ENCODE measurements at regions not wholly inside any gene's neighbourhood (a gene's known extent, or its start where the extent isn't known, plus 50 kb on each side); places are given as distances from the start of the nearest gene placed in this dataset.

DNA sequence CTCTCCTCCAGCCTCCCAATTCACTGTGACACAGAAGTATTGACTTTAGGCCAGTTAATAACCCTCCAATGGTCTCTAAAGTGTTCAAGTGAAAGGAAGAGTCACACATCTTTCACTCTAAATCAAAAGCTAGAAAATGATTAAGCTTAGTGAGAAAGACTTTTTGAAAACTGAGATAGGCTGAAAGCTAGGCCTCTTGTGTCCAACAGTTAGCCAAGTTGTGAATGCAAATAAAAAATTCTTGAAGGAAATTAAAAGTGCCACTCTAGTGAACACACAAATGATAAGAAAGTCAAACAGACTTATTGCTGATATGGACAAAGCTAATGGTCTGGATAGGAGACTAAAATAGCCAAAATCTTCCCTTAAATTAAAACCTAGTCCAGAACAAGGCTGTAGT is 687.2 kb downstream of the TRIML1 start:
- DNase-seq (ENCODE audit: low read depth): no peak

DNA sequence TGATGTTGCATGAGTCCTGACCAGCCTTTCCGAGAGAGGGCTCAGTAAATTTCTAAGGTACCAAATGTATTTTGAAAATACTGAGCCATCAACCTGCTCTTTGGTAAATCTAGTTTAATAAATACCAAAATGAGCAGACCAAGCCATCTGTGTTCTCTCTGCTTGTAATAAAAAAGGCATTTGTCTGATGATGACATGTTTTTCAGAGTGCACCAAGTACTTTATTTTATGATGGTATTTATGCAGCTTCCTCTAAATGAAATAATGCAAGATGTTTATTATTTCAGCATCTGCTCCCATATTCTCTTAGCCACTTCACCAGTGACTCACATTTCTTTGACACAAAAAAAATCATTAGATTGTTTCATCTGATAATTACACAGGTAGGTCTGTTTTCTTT is 700.5 kb downstream of the TRIML1 start:
- DNase-seq (ENCODE audit: low read depth): no peak

- no peak for DNase-seq (ENCODE audit: low read depth)
These were observed 702.3 kb downstream of the TRIML1 start for GRCh38 chr4:188841523-188841922.

- DNase-seq (ENCODE audit: low read depth): no peak
These were observed 715.2 kb downstream of the TRIML1 start for GRCh38 chr4:188854436-188854835.

DNA sequence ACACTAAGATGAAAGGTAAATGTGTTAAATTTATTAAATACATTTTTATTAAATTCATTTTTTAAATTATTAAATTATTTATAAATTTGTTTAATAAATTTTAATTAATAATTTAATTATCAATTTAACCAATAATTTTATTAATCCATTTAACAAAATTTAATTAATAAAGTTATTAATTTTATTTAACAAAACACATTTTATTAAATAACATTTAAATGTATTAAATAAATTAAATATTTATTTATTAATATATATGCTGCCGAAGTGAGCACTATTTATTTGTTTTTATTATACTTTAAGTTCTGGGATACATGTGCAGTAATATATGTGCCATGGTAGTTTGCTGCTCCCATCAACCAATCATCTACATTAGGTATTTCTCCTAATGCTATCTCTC is 719.5 kb downstream of the TRIML1 start:
- no peak for DNase-seq (ENCODE audit: low read depth)

DNA sequence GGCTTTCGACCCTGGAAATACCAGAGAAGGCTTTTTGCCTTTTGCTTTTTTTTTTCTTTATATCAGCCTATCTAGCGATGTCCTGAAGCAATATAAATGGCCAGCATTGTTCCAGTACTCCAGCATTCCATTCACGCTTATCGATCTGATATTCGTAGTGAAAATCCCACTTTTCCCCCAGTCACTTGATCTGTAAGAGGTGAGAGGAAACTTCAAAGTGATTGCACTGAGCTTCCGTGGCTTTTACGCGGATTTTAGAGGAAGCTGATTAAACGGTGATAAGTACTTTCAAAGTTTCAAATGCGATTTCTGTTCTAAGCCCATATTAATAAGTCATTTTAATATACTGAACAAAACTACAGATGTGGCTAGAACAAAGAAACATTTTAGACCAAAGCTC is 725.5 kb downstream of the TRIML1 start:
- no peak for DNase-seq (ENCODE audit: low read depth)

GRCh38 chr4:188867796-188868195 is 728.6 kb downstream of the TRIML1 start:
- no peak for DNase-seq (ENCODE audit: low read depth)

- no peak for DNase-seq (ENCODE audit: low read depth)
These were observed 730.3 kb downstream of the TRIML1 start for GRCh38 chr4:188869581-188869980.

GRCh38 chr4:188872809-188873208 is 733.6 kb downstream of the TRIML1 start:
- DNase-seq (ENCODE audit: low read depth): no peak

GRCh38 chr4:188876881-188877280 is 737.6 kb downstream of the TRIML1 start:
- DNase-seq (ENCODE audit: low read depth): no peak

GRCh38 chr4:188879598-188879997 is 740.4 kb downstream of the TRIML1 start:
- no peak for DNase-seq (ENCODE audit: low read depth)

- DNase-seq (ENCODE audit: low read depth): no peak
These were observed 748.7 kb downstream of the TRIML1 start for GRCh38 chr4:188887905-188888304.

DNA sequence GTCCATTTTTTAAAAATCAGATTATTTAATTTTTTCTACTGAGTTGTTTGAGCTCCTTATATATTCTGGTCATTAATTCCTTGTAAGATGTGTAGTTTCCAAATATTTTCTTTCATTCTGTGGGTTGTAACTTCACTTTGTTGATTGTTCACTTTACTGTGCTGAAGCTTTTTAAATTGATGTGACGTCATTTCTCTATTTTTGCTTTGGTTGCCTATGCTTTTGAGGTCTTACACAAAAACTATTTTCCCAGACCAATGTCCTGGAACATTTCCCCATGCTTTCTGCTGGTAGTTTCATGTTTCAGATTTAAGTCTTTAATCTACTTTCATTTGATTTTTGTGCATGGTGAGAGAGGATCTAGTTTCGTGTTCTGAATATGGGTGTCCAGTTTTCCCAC is 753.6 kb downstream of the TRIML1 start:
- no peak for DNase-seq (ENCODE audit: low read depth)

GRCh38 chr4:188903986-188904385 is 764.7 kb downstream of the TRIML1 start:
- no peak for DNase-seq (ENCODE audit: low read depth)

DNA sequence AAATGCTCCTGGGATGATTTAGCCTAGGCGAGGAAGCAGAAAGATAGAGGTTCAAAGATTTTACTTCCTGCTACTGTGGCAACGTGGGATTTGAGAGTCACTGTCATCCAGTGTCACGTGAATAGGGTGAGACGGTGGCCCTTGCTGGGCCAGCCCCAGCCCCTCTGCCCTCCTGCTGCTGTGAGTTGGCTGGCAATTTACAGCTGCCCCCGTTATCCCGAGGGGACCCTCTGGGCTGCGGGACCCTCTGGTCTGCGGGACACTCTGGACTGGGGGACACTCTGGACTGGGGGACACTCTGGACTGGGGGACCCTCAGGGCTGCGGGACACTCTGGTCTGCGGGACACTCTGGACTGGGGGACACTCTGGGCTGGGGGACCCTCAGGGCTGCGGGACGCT is 765.4 kb downstream of the TRIML1 start:
- DNase-seq (ENCODE audit: low read depth): no peak

DNA sequence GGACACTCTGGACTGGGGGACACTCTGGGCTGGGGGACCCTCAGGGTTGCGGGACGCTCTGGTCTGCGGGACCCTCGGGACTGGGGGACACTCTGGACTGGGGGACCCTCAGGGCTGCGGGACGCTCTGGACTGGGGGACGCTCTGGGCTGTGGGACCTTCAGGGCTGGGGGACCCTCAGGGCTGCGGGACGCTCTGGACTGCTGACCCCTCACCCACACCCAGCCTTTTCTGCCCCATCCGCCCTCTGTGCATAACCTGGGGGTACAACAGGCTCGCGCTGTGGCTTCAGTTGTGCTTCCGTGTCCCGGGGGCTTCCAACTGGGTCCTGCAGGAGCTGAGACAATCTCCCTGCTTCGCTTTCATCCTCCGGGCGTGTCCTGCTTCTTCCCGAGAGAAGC is 766.0 kb downstream of the TRIML1 start:
- no peak for DNase-seq (ENCODE audit: low read depth)

DNA sequence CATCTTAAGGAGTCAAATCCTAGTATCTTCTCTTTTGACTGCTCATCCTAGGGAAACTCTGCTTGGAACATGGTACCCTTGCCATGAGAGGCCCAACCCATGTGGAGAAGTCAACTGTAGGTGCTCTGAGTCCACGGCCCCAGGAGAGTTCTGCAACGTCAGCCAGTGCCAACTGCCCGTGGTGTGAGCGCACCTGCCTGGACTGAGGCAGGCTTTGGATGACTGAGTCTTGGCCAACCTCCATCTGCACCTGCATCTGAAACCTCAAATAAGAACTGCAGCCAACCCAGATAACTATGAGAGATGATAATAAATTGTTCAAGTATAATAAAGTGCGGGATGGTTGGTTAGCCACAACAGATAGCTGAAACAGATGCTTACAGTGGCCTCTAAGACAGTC is 772.0 kb downstream of the TRIML1 start:
- DNase-seq (ENCODE audit: low read depth): no peak

GRCh38 chr4:188911707-188912106 is 772.5 kb downstream of the TRIML1 start:
- DNase-seq (ENCODE audit: low read depth): no peak

DNA sequence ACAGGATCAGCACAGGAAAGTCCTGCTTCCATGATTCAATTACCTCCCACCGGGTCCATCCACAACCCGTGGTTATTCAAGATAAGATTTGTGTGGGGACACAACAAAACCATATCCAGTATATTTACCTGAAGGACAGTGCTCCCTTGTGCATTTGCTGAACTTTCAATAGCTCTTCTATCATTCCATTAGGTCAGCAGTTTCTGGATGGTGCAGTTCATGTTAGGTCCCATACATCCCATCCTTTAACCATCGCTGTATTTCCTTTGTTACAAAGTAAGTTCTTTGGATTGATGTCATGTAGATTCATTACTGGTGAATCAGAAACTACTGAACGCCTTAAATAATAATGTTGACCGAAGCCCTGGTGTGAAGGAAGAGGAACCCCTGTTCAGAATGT is 775.9 kb downstream of the TRIML1 start:
- no peak for DNase-seq (ENCODE audit: low read depth)

GRCh38 chr4:188918787-188919186 is 779.5 kb downstream of the TRIML1 start:
- DNase-seq (ENCODE audit: low read depth): no peak

- DNase-seq (ENCODE audit: low read depth): no peak
These were observed 791.6 kb downstream of the TRIML1 start for GRCh38 chr4:188930822-188931221.

DNA sequence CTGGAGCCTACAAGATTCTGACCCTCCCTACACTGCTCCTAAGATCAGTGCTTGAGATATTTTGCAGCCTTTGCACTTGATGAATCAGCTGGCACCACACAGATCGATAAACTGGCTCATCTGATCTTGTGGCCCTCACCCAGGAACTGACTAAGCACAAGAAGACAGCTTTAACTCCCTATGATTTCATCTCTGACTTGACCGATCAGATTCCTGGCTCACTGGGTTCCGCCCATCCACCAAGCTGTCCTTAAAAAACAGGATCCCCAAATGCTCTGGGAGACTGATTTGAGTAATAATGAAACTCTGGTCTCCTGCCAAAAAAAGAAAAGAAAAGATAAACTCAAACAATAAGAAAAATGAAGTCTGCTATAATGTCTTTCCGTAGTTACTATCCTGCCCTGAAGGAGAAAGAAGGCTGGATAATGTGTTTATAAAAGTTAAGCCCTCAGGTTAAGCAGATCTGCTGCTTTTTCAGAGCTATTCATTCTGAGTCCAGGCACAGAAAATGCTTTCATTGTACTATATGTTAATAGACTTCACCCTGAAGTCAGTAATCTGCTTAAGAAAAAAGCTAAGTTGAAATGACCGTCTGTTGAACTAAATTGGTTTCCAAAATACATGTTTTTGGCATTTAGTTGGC is 795.2 kb downstream of the TRIML1 start:
- no peak for DNase-seq (ENCODE audit: low read depth)

- DNase-seq (ENCODE audit: low read depth): no peak
These were observed 802.4 kb downstream of the TRIML1 start for GRCh38 chr4:188941524-188942119.

DNA sequence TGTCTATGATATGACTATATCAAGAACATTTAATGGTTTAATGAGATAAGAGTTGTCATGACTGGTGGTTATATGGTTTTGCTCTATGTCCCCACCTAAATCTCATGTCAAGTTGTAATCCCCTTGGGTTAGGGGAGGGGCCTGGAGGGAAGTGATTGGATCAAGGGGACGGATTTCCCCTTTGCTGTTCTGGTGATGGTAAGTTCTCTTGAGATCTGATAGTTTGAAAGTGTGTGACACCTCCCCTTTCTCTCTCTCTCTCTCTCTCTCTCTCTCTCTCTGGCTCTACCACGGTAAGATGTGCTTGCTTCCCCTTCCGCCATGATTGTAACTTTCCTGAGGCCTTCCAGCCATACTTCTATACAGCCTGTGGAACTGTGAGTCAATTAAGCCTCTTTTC is 803.4 kb downstream of the TRIML1 start:
- DNase-seq (ENCODE audit: low read depth): no peak
